OCI-LY1 (cell line): ENCODE measurements at regions not wholly inside any gene's neighbourhood (a gene's known extent, or its start where the extent isn't known, plus 50 kb on each side); places are given as distances from the start of the nearest gene placed in this dataset.

Source experiments
- H2AFZ ChIP-seq: fragments of 200-600 bp; sonication (generic), shearing (Covaris generic); 2 replicates; pipeline ENCODE4 v1.6.0; 2014; ENCODE audit warnings: antibody characterized with exemption, mild to moderate bottlenecking, low read length
- H3F3A ChIP-seq: fragments of 200-600 bp; sonication (generic), shearing (Covaris generic); 2 replicates; pipeline ENCODE4 v1.6.0; 2014; ENCODE audit warnings: mild to moderate bottlenecking, antibody characterized with exemption, low read length, moderate library complexity; ENCODE audit not compliant: insufficient read depth
- H3K27ac ChIP-seq: fragments of 200-600 bp; sonication (generic); 2 replicates; pipeline ENCODE4 v1.5.1; 2014; ENCODE audit warnings: low read length, mixed run types, mild to moderate bottlenecking, low read depth; ENCODE audit not compliant: poor library complexity, severe bottlenecking
- H3K27me3 ChIP-seq: fragments of 200-600 bp; sonication (generic); 2 replicates; pipeline ENCODE4 v1.6.0; 2014; ENCODE audit warnings: antibody characterized with exemption, mild to moderate bottlenecking, low read length, moderate library complexity; ENCODE audit not compliant: insufficient read depth
- H3K36me3 ChIP-seq: fragments of 200-600 bp; sonication (generic); 2 replicates; pipeline ENCODE4 v1.6.1; 2014; ENCODE audit warnings: mild to moderate bottlenecking, antibody characterized with exemption, low read length, moderate library complexity, mixed read lengths; ENCODE audit not compliant: insufficient read depth
- H3K4me1 ChIP-seq: fragments of 200-600 bp; sonication (generic); 2 replicates; pipeline ENCODE4 v1.5.1; 2014; ENCODE audit warnings: mild to moderate bottlenecking, low read length, moderate library complexity; ENCODE audit not compliant: insufficient read depth, severe bottlenecking
- H3K4me2 ChIP-seq: fragments of 200-600 bp; sonication (generic), shearing (Covaris generic); 2 replicates; pipeline ENCODE4 v1.6.1; 2014; ENCODE audit warnings: low read length
- H3K4me3 ChIP-seq: fragments of 200-600 bp; sonication (generic); 2 replicates; pipeline ENCODE4 v1.5.1; 2014; ENCODE audit warnings: low read length, low read depth, mild to moderate bottlenecking, mixed read lengths; ENCODE audit not compliant: poor library complexity, severe bottlenecking
- H3K79me2 ChIP-seq: fragments of 200-600 bp; shearing (Covaris generic); 2 replicates; pipeline ENCODE4 v1.6.1; 2016; ENCODE audit warnings: mixed run types, low read length, mixed read lengths; ENCODE audit not compliant: insufficient read depth
- H3K9ac ChIP-seq: fragments of 200-600 bp; sonication (generic), shearing (Covaris generic); 2 replicates; pipeline ENCODE4 v1.6.1; 2014; ENCODE audit warnings: mild to moderate bottlenecking, low read length, mixed read lengths
- H3K9me2 ChIP-seq: fragments of 200-600 bp; sonication (generic), shearing (Covaris generic); 2 replicates; pipeline ENCODE4 v1.6.1; 2014; ENCODE audit warnings: low read depth, mild to moderate bottlenecking, low read length, mixed read lengths
- H3K9me3 ChIP-seq: fragments of 200-600 bp; shearing (Covaris generic); 2 replicates; pipeline ENCODE4 v1.6.1; 2014; ENCODE audit warnings: low read length, mixed read lengths
- H4K20me1 ChIP-seq: fragments of 200-600 bp; sonication (generic), shearing (Covaris generic); 2 replicates; pipeline ENCODE4 v1.6.0; 2016; ENCODE audit warnings: mild to moderate bottlenecking, low read length; ENCODE audit not compliant: insufficient read depth
- EZH2 ChIP-seq: fragments of 200-600 bp; sonication (generic), shearing (Covaris generic); IDR thresholded peaks from 2 replicates; pipeline ENCODE4 v1.8.0; 2017; ENCODE audit warnings: borderline replicate concordance, mixed run types, mild to moderate bottlenecking, antibody characterized with exemption, low read length, moderate library complexity, mixed read lengths
- TF ChIP-seq, protein P1 (sequence below): fragments of 200-600 bp; sonication (generic), shearing (Covaris generic); IDR thresholded peaks from 2 replicates; pipeline ENCODE4 v1.5.1; 2017; ENCODE audit warnings: mild to moderate bottlenecking, antibody characterized with exemption, low read length, moderate library complexity, mixed read lengths

GRCh38 chr1:30508611-30509010 is 214.8 kb downstream of the MATN1 start:
- H3K9me2 ChIP-seq, result no peaks in the 10 kb centered on the region
- no peaks in the 10 kb centered on the region for H3K9me3 ChIP-seq
- H3K27ac ChIP-seq, result no peak overlapping the region
- H3K9ac ChIP-seq, result no peak overlapping the region
- H2AFZ ChIP-seq, result no peak overlapping the region
- H3K79me2 ChIP-seq, result no peaks in the 10 kb centered on the region
- no peaks in the 10 kb centered on the region for H3K4me1 ChIP-seq
- no peak for TF ChIP-seq EZH2
- TF ChIP-seq, protein P1, sequence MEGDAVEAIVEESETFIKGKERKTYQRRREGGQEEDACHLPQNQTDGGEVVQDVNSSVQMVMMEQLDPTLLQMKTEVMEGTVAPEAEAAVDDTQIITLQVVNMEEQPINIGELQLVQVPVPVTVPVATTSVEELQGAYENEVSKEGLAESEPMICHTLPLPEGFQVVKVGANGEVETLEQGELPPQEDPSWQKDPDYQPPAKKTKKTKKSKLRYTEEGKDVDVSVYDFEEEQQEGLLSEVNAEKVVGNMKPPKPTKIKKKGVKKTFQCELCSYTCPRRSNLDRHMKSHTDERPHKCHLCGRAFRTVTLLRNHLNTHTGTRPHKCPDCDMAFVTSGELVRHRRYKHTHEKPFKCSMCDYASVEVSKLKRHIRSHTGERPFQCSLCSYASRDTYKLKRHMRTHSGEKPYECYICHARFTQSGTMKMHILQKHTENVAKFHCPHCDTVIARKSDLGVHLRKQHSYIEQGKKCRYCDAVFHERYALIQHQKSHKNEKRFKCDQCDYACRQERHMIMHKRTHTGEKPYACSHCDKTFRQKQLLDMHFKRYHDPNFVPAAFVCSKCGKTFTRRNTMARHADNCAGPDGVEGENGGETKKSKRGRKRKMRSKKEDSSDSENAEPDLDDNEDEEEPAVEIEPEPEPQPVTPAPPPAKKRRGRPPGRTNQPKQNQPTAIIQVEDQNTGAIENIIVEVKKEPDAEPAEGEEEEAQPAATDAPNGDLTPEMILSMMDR, result no peak
- no peak overlapping the region for H3K4me2 ChIP-seq
- H3K27me3 ChIP-seq, result 0 out of 2 replicates have a peak, but pooled peaks cover 4% of the 10 kb centered on the region
- H3F3A ChIP-seq, result no peaks in the 10 kb centered on the region
- H3K4me3 ChIP-seq, result no peak overlapping the region
- no peaks in the 10 kb centered on the region for H4K20me1 ChIP-seq
- H3K36me3 ChIP-seq, result no peaks in the 10 kb centered on the region

DNA sequence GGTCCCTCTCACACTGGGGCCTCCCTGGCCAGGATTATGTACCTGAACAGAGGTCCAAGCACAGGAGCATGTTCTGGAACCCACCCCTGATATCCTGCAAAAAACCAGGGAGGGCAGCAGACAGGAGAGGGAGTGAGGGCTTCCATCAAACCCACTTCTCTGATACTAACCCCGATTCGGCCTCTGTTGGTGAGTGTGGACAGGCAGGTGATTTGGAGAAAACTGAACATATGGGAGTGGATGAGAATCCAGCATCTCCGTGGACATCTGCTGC is 215.3 kb downstream of the MATN1 start:
- H3K9ac ChIP-seq, result no peak overlapping the region
- H3K27ac ChIP-seq, result no peak overlapping the region
- no peak overlapping the region for H3K4me3 ChIP-seq
- no peaks in the 10 kb centered on the region for H3K4me1 ChIP-seq
- TF ChIP-seq, protein P1, result no peak
- no peak for TF ChIP-seq EZH2
- no peaks in the 10 kb centered on the region for H4K20me1 ChIP-seq
- H3K9me3 ChIP-seq, result no peaks in the 10 kb centered on the region
- H2AFZ ChIP-seq, result no peak overlapping the region
- H3K4me2 ChIP-seq, result no peak overlapping the region
- no peaks in the 10 kb centered on the region for H3K79me2 ChIP-seq
- H3K9me2 ChIP-seq, result no peaks in the 10 kb centered on the region
- H3K36me3 ChIP-seq, result no peaks in the 10 kb centered on the region
- no peaks in the 10 kb centered on the region for H3F3A ChIP-seq
- H3K27me3 ChIP-seq, result 0 out of 2 replicates have a peak, but pooled peaks cover 4% of the 10 kb centered on the region

- no peaks in the 10 kb centered on the region for H4K20me1 ChIP-seq
- H2AFZ ChIP-seq, result no peak overlapping the region
- no peaks in the 10 kb centered on the region for H3K36me3 ChIP-seq
- no peaks in the 10 kb centered on the region for H3K79me2 ChIP-seq
- H3F3A ChIP-seq, result no peaks in the 10 kb centered on the region
- H3K27ac ChIP-seq, result no peak overlapping the region
- no peak overlapping the region for H3K4me3 ChIP-seq
- H3K9me2 ChIP-seq, result no peaks in the 10 kb centered on the region
- 0 out of 2 replicates have a peak, but pooled peaks cover 4% of the 10 kb centered on the region for H3K27me3 ChIP-seq
- TF ChIP-seq, protein P1, result no peak
- no peak for TF ChIP-seq EZH2
- H3K9ac ChIP-seq, result no peak overlapping the region
- H3K4me1 ChIP-seq, result no peaks in the 10 kb centered on the region
- no peak overlapping the region for H3K4me2 ChIP-seq
- H3K9me3 ChIP-seq, result no peaks in the 10 kb centered on the region
These were observed 215.8 kb downstream of the MATN1 start for GRCh38 chr1:30507401-30508174.
